ENCODE measurements at regions not wholly inside any gene's neighbourhood (a gene's known extent, or its start where the extent isn't known, plus 50 kb on each side); places are given as distances from the start of the nearest gene placed in this dataset.

GRCh38 chr7:31234836-31235605 lies 105.5 kb downstream of the NEUROD6 start:
- no peaks in the 10 kb centered on the region for H3K4me1 ChIP-seq (replicated peaks in 1 of 2)
- WGBS, 10 experiments: 3 to 95% (median 83%) methylated on average over 4 to 9 of the region's 9 CpGs
- H3K4me3 ChIP-seq: no peak overlapping the region
- H3K27ac ChIP-seq: no peak overlapping the region
- in situ Hi-C loops (cut with MboI; ENCODE audit: low pct_unique_long_range_greater_than_20kb in 2 of 9, low sequenced_read_pairs in 9 of 9, unreplicated experiment in 9 of 9): no loop called here
- no peak for ATAC-seq (replicated peaks in 6 of 8)

- no peaks in the 10 kb centered on the region for H3K4me1 ChIP-seq (replicated peaks in 1 of 2)
- ATAC-seq (replicated peaks in 6 of 8): no peak
- in situ Hi-C loops (cut with MboI; ENCODE audit: low pct_unique_long_range_greater_than_20kb in 2 of 9, low sequenced_read_pairs in 9 of 9, unreplicated experiment in 9 of 9): no loop called here
- H3K27ac ChIP-seq: no peak overlapping the region
- WGBS, 10 experiments: 0 to 80% (median 60%) methylated on average over 1 to 6 of the region's 6 CpGs; no CpG with 5 or more reads in 5 of the 10 experiments
- no peak overlapping the region for H3K4me3 ChIP-seq
Measured at GRCh38 chr7:31228957-31229356, 111.6 kb downstream of the NEUROD6 start.

GRCh38 chr7:31214751-31215150 lies 125.8 kb downstream of the NEUROD6 start:
- WGBS, 10 experiments: 0 to 100% (median 88%) methylated on average over 1 of the region's 1 CpG; no CpG with 5 or more reads in 2 of the 10 experiments
- Histone ChIP-seq H3K4me1 (replicated peaks in 1 of 2) (no peaks in the 10 kb centered on the region), H3K4me3 (no peak overlapping the region), H3K27ac (no peak overlapping the region)
- ATAC-seq (replicated peaks in 6 of 8): no peak
- in situ Hi-C loops (cut with MboI; ENCODE audit: low pct_unique_long_range_greater_than_20kb in 2 of 9, low sequenced_read_pairs in 9 of 9, unreplicated experiment in 9 of 9): loop anchor here in 1 of 9 experiments (25.0 kb wide), 1 partner anchor 123 kb away; the partner anchor contains the start of gene NEUROD6

- 0 to 100% (median 33%) methylated on average over 1 of the region's 1 CpG; no CpG with 5 or more reads in 3 of the 10 experiments for WGBS, 10 experiments
- no peak overlapping the region for H3K4me3 ChIP-seq
- in situ Hi-C loops (cut with MboI; ENCODE audit: low pct_unique_long_range_greater_than_20kb in 2 of 9, low sequenced_read_pairs in 9 of 9, unreplicated experiment in 9 of 9): loop anchor here in 1 of 9 experiments (25.0 kb wide), 1 partner anchor 126 kb away; the partner anchor contains the start of gene NEUROD6
- ATAC-seq (replicated peaks in 6 of 8): no peak
- H3K27ac ChIP-seq: no peak overlapping the region
- no peaks in the 10 kb centered on the region for H3K4me1 ChIP-seq (replicated peaks in 1 of 2)
Measured at GRCh38 chr7:31211281-31211680, 129.2 kb downstream of the NEUROD6 start.

GRCh38 chr7:31204071-31204470 lies 136.5 kb downstream of the NEUROD6 start:
- H3K4me1 ChIP-seq (replicated peaks in 1 of 2): no peaks in the 10 kb centered on the region
- H3K27ac ChIP-seq: no peak overlapping the region
- WGBS, 10 experiments: 0 to 100% (median 50%) methylated on average over 1 to 2 of the region's 2 CpGs; no CpG with 5 or more reads in 1 of the 10 experiments
- ATAC-seq (replicated peaks in 6 of 8): no peak
- in situ Hi-C loops (cut with MboI; ENCODE audit: low pct_unique_long_range_greater_than_20kb in 2 of 9, low sequenced_read_pairs in 9 of 9, unreplicated experiment in 9 of 9): loop anchor here in 1 of 9 experiments (25.0 kb wide), 1 partner anchor 133 kb away; the partner anchor contains the start of gene NEUROD6
- H3K4me3 ChIP-seq: no peak overlapping the region

- Histone ChIP-seq H3K4me1 (replicated peaks in 1 of 2) (no peaks in the 10 kb centered on the region), H3K27ac (no peak overlapping the region), H3K4me3 (no peak overlapping the region)
- no peak for ATAC-seq (replicated peaks in 6 of 8)
- in situ Hi-C loops (cut with MboI; ENCODE audit: low pct_unique_long_range_greater_than_20kb in 2 of 9, low sequenced_read_pairs in 9 of 9, unreplicated experiment in 9 of 9): loop anchor here in 1 of 9 experiments (25.0 kb wide), 1 partner anchor 134 kb away; the partner anchor contains the start of gene NEUROD6
- 0 to 100% (median 29%) methylated on average over 1 to 2 of the region's 2 CpGs; no CpG with 5 or more reads in 3 of the 10 experiments for WGBS, 10 experiments
Measured at GRCh38 chr7:31203551-31203950, 137.0 kb downstream of the NEUROD6 start.

- 64 to 100% (median 90%) methylated on average over 1 to 5 of the region's 6 CpGs; no CpG with 5 or more reads in 2 of the 10 experiments for WGBS, 10 experiments
- Histone ChIP-seq H3K27ac (no peak overlapping the region), H3K4me3 (no peak overlapping the region), H3K4me1 (replicated peaks in 1 of 2) (no peaks in the 10 kb centered on the region)
- ATAC-seq (replicated peaks in 6 of 8): no peak
- in situ Hi-C loops (cut with MboI; ENCODE audit: low pct_unique_long_range_greater_than_20kb in 2 of 9, low sequenced_read_pairs in 9 of 9, unreplicated experiment in 9 of 9): loop anchor here in 1 of 9 experiments (25.0 kb wide), 1 partner anchor 134 kb away; the partner anchor contains the start of gene NEUROD6
Measured at GRCh38 chr7:31202801-31203200, 137.7 kb downstream of the NEUROD6 start.

- in situ Hi-C loops (cut with MboI; ENCODE audit: low pct_unique_long_range_greater_than_20kb in 2 of 9, low sequenced_read_pairs in 9 of 9, unreplicated experiment in 9 of 9): no loop called here
- 0 to 9% (median 4%) methylated on average over 1 to 26 of the region's 27 CpGs; no CpG with 5 or more reads in 5 of the 10 experiments for WGBS, 10 experiments
- peak; percentile 99 to 100 (median 100) for ATAC-seq (replicated peaks in 6 of 8)
- Histone ChIP-seq H3K4me1 (replicated peaks in 1 of 2) (peaks cover 0 to 2% of the 10 kb centered on the region in 2 donors), H3K27ac (no peak overlapping the region), H3K4me3 (no peak overlapping the region)
Measured at GRCh38 chr7:31192986-31193385, 140.9 kb downstream of the ADCYAP1R1 start.

- no peak for ATAC-seq (replicated peaks in 6 of 8)
- Histone ChIP-seq H3K4me3 (no peak overlapping the region), H3K27ac (no peak overlapping the region), H3K4me1 (replicated peaks in 1 of 2) (peaks cover 3 to 6% of the 10 kb centered on the region in 2 donors)
- in situ Hi-C loops (cut with MboI; ENCODE audit: low pct_unique_long_range_greater_than_20kb in 2 of 9, low sequenced_read_pairs in 9 of 9, unreplicated experiment in 9 of 9): no loop called here
- WGBS, 10 experiments: 0 to 100% (median 85%) methylated on average over 1 to 3 of the region's 3 CpGs; no CpG with 5 or more reads in 2 of the 10 experiments
Measured at GRCh38 chr7:31190906-31191305, 138.8 kb downstream of the ADCYAP1R1 start.

GRCh38 chr7:31186202-31186601 lies 134.1 kb downstream of the ADCYAP1R1 start:
- peaks cover 3 to 8% of the 10 kb centered on the region in 2 donors for H3K4me1 ChIP-seq (replicated peaks in 1 of 2)
- H3K27ac ChIP-seq: peak overlapping the region; percentile 40 to 60
- in situ Hi-C loops (cut with MboI; ENCODE audit: low pct_unique_long_range_greater_than_20kb in 2 of 9, low sequenced_read_pairs in 9 of 9, unreplicated experiment in 9 of 9): no loop called here
- peak in 2 of 8 experiments; percentile 62 to 68 for ATAC-seq (replicated peaks in 6 of 8)
- no peak overlapping the region for H3K4me3 ChIP-seq
- 0 to 9% (median 0%) methylated on average over 1 of the region's 1 CpG; no CpG with 5 or more reads in 4 of the 10 experiments for WGBS, 10 experiments

GRCh38 chr7:31175672-31176071 lies 123.6 kb downstream of the ADCYAP1R1 start:
- no peak overlapping the region for H3K4me3 ChIP-seq
- no peaks in the 10 kb centered on the region for H3K4me1 ChIP-seq (replicated peaks in 1 of 2)
- in situ Hi-C loops (cut with MboI; ENCODE audit: low pct_unique_long_range_greater_than_20kb in 2 of 9, low sequenced_read_pairs in 9 of 9, unreplicated experiment in 9 of 9): no loop called here
- H3K27ac ChIP-seq: no peak overlapping the region
- no peak for ATAC-seq (replicated peaks in 6 of 8)
- WGBS, 10 experiments: 27 to 90% (median 65%) methylated on average over 2 to 3 of the region's 3 CpGs; no CpG with 5 or more reads in 2 of the 10 experiments

GRCh38 chr7:31171984-31172383 lies 119.9 kb downstream of the ADCYAP1R1 start:
- H3K4me3 ChIP-seq: no peak overlapping the region
- in situ Hi-C loops (cut with MboI; ENCODE audit: low pct_unique_long_range_greater_than_20kb in 2 of 9, low sequenced_read_pairs in 9 of 9, unreplicated experiment in 9 of 9): no loop called here
- no peaks in the 10 kb centered on the region for H3K4me1 ChIP-seq (replicated peaks in 1 of 2)
- WGBS, 10 experiments: 6 to 100% (median 67%) methylated on average over 1 to 3 of the region's 3 CpGs; no CpG with 5 or more reads in 1 of the 10 experiments
- peak in 2 of 8 experiments; percentile 74 to 83 for ATAC-seq (replicated peaks in 6 of 8)
- H3K27ac ChIP-seq: no peak overlapping the region

GRCh38 chr7:31171216-31171785 lies 119.2 kb downstream of the ADCYAP1R1 start:
- peak in 4 of 8 experiments; percentile 16 to 77 (median 69) for ATAC-seq (replicated peaks in 6 of 8)
- in situ Hi-C loops (cut with MboI; ENCODE audit: low pct_unique_long_range_greater_than_20kb in 2 of 9, low sequenced_read_pairs in 9 of 9, unreplicated experiment in 9 of 9): no loop called here
- no peaks in the 10 kb centered on the region for H3K4me1 ChIP-seq (replicated peaks in 1 of 2)
- 19 to 95% (median 75%) methylated on average over 2 to 9 of the region's 9 CpGs; no CpG with 5 or more reads in 1 of the 10 experiments for WGBS, 10 experiments
- H3K27ac ChIP-seq: no peak overlapping the region
- no peak overlapping the region for H3K4me3 ChIP-seq
